ENCODE measurements at regions not wholly inside any gene's neighbourhood (a gene's known extent, or its start where the extent isn't known, plus 50 kb on each side); places are given as distances from the start of the nearest gene placed in this dataset.
"Not testable (repeated sequence)": the region's sequence is repeated elsewhere in the genome, so short reads cannot be mapped to it uniquely, and the experiment has no call there.

DNA sequence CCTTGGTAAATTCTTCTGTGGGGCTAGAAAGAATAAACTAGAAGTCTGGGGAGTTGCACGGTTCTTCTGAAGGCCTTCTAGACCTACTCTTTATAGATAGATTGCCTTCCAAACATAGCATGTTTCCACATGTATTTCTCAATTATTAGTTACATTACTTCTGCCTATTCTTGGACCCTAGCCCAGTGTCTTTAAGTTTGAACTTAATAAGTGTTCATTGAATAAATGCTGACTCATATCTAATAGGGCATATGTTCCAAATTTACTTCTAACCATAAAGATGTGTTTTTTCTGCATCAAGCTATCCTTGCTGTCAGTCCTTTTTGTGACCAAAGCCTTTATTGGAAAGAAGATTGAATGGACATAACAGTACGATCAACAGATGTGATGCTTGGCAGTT is 503.6 kb upstream of the ZFP42 start:
- no peak for DNase-seq (ENCODE audit: low spot score)

DNA sequence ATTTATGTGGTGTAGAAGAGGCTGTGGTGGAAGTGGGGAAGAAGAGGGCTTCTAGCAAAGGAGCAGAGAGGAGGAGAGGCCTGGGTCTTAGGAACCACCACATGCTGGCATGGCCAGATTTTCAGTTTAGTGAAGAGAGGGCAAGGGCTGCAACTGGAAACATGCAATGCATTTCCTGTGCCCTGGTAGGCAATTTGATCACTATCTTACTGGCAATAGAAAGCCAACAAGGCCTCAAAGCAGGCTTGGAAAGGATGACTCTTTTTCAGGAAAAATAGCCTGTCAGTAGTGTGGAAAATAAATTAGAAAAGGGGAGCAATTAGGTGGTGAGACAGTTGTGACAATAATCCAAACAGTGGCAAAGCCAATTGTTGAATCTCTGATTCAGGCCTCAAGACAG is 501.9 kb upstream of the ZFP42 start:
- DNase-seq (ENCODE audit: low spot score), result no peak

DNA sequence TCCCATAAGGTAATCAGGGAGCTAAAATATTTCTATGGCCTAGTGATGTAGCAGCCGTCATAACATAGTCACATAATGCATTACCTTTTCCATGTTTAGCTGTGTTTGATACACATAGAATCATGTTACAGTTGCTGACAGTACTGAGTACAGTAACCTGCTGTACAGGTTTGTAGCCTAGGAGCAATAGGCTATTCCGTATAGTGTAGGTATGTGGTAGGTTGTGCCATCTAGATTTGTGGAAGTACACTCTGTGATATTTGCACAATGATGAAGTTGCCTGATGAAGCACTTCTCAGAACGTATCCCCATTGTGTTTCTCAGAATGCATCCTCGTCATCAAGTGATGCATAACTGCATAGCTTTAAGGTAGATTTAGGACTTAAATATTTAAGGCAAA is 495.6 kb upstream of the ZFP42 start:
- DNase-seq (ENCODE audit: low spot score), result no peak

DNA sequence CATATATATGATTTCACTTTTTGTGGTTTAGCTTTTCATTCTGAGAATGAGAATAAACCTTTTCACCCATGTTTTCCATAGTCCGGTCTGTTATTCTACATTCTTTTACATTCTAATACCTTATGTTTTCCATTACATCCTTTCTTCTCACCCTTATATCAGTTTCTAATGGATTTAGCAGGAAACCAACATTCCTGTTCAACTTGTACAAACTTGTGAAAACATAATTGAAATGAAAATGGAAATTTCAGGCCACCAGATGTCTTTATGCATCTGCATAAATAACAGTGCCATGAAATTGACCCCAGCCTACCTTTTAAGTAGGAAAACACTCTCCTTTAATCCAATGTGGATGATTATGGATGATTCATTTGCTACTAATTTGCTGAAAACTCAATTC is 494.8 kb upstream of the ZFP42 start:
- DNase-seq (ENCODE audit: low spot score), result no peak

DNA sequence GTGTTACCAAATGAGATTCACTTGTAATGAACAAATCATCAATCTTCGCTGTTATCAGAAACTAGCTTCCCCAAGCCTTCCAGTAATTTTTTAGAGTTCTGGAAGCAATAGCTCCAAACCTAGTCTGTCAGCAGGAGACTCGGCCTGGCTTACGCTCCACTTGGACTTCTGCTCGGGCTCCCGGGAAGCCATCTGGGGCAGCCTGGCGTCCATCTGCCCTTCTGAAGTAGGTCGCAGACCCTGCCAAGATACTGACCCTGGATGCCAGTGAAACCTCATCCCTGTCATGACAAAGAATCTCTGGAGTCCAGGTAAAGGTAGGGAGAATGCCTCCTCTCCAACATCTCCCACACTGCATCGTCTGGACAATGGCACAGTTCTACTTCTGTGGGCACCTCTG is 493.8 kb upstream of the ZFP42 start:
- DNase-seq (ENCODE audit: low spot score), result no peak

DNA sequence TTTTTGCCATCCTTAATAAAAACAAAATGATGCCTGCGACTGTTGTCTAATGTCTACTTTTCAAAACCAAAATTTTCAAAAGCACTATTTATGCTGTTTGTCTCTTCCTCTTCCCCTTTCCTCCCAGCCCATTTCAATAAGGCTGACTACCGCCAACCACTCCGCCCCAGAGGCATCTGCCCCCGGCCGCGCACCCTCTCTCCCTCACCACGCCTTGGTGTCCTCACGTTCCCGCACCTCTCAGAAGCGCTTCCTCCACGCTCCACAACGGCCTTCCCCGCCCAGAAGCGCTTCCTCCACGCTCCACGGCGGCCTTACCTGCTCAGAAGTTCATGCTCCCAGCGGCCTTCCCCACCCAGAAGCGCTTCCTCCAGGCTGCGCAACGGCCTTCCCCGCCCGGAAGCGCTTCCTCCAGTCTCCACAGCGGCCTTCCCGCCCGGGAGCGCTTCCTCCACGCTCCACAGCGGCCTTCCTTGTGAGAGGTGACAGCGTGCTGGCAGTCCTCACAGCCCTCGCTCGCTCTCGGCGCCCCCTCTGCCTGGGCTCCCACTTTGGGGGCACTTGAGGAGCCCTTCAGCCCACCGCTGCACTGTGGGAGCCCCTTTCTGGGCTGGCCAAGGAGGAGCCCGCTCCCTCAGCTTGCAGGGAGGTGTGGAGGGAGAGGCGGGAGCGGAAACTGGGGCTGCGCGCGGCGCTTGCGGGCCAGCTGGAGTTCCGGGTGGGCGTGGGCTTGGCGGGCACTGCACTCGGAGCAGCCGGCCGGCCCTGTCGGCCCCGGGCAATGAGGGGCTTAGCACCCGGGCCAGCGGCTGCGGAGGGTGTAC is 490.4 kb upstream of the ZFP42 start:
- no peak for DNase-seq (ENCODE audit: low spot score)

DNA sequence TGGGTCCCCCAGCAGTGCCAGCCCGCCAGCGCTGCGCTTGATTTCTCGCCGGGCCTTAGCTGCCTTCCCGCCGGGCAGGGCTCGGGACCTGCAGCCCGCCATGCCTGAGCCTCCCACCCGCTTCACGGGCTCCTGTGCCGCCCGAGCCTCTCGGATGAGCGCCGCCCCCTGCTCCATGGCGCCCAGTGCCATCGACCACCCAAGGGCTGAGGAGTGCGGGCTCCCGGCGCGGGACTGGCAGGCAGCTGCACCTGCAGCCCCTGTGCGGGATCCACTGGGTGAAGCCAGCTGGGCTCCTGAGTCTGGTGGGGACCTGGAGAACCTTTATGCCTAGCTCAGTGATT is 489.8 kb upstream of the ZFP42 start:
- DNase-seq (ENCODE audit: low spot score), result not testable (repeated sequence)

DNA sequence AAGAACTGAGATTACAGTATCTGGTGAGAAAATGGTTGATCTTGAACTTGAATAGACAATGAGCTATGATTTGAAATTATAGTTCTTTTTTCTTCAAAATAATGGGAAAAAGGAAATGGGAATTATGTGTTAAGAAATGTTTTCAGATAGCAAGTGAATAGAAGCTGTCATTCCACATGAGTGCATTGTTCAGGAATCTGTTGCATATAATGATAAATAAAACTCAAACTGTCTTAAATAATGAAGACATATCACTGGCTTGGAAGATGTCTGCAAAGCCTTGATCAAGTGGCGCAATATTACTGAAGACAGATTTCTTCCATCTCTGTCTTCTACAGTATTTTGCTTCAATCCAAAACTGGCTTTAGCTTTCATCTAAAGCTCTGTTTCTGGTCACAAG is 479.3 kb upstream of the ZFP42 start:
- DNase-seq (ENCODE audit: low spot score), result no peak

DNA sequence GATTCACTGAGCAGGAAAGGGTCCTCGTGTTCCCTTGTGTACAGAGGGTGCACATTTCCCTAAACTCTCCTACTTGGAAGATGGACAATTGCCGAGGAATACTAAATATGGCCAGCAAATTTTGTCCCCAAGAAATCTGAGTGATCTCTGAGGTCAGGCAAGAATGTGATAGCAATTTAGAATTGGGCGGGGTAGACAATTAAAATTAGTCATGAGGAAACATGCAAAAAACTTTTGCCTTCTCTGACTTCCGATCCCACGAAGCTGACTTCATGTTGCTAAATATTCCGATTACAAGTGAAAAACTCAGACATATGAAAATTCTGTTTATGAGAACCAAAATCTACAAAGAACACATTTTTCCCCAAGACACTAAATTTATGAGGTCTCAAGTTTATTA is 453.9 kb upstream of the ZFP42 start:
- DNase-seq (ENCODE audit: low spot score), result no peak

DNA sequence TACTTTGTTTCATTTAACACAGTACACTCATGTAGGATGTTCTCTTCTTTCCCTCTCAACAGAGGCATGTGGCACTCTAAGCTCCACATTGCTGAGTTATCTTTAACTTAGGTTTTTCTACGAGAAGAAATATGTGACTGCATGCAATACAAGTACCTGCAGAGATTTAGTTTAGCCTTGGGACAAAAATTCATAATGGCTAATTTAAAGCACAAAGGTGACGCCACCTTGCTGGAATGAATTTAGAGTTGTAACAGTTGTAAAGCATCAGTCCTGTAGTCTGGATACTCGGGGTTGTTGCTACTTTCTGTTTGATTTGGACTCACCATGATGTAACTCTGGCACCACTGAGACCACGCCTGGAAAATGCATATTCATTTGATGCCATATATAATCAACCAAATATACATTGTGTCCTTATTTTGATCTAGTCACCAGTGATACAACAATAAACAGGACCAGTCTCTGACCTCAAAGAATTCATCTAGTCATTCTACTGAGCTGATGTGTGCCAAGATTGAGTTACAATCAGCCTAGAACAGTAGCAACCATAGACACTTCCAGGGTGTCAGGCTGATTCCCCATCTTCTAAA is 451.0 kb upstream of the ZFP42 start:
- DNase-seq (ENCODE audit: low spot score), result no peak

DNA sequence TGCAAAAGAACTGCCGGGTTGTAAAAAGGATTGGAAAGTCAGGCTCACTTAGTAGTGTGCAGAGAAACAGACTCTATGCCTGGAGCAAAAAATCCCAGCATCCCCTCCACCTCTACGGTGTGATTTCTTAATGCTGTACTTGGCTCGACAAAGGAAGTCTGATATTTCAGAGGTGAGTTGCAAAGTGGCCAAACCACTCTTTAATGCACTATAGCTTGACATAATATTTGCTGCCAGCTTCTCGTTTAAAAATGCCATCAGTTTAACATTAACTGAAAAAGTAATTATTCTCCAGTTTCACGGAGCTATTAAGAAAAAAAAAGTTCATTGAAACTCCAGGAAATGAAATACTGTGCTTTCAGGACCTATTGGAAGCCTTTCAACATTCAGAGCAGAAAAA is 448.3 kb upstream of the ZFP42 start:
- no peak for DNase-seq (ENCODE audit: low spot score)

DNA sequence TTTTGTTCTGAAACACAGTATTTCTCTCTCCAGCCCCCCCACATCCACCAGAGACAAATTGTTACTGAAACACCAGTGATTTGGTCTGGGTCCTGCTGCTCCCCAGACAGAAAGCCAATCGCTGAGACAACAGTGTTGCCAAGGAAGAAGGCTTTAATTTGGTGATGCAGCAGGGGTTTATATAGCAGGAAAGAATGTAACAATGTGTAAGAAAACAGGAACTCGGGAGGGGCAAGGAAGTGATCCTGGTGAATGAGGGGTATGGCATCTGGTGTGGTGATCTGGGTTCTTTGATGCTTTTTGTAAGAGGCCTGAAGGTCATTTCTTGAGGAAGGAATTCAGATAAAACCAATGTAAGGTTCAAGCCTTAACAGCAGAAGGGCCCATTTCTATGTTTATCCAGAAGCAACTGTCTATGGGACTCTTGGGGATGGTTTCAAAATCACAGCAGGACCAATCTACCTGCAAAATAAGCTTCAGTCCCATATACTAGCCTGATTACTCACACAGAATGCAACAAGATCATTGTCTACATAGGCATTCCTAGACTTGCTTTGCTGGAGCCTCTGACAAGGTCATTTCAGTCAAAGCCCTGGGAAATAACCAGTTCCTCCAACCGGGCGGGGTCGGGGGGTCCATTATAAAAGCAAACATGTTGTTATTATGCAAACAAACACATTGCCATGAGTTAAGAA is 445.2 kb upstream of the ZFP42 start:
- no peak for DNase-seq (ENCODE audit: low spot score)

DNA sequence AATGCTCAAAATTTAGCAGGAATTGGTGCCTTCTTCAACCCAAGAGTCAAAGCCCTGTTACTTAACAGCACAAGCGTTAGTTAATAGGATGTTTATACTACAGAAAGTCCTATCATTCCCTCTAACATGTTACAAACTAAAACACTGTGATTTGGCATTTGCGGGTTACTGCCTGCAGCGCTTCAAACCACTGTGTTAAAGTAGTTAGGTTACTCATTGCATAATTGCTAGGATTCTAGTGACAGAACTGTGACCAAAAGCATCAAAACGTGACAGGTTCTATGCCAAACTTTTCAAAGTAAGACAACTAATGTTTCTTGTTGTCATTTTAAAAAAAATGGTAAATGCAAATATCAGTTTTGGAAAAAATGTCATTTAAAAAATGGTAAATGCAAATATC is 442.8 kb upstream of the ZFP42 start:
- DNase-seq (ENCODE audit: low spot score), result no peak

DNA sequence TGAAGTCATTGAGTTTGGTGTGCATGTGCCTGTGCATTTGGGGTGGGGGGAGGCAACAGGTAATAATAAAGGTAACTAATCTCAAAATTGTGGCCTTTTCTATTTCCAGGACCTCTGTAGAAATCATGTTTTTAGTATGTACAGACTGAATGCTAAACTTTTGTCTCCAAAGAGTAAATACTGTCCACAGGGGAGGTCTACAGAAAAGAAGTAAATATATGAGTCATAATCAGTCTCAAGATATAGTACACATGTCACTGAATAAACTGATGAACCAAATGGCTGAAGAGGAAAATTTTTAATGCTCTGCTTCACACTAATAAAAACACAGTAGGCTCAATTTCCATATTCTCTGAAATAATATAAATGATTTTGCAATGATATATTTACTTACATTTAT is 440.4 kb upstream of the ZFP42 start:
- no peak for DNase-seq (ENCODE audit: low spot score)

DNA sequence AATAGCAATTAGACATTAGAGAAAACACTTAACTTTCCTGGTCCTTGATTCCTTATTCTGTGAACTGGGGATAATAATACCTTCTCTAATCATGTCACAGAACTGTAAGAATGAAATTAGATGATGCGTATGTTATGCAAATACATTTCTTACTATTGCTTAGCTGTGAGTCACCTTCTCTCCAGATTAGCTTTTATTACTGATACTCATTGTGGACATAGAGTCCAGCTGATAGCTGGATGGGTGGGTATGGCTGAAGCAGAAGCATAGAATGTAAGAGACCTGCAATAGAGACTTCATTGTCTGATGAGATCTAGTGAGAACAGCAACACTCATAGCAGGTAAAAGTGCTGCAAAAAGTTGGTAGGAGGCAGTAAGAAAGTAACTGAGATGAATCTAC is 437.2 kb upstream of the ZFP42 start:
- DNase-seq (ENCODE audit: low spot score), result no peak

DNA sequence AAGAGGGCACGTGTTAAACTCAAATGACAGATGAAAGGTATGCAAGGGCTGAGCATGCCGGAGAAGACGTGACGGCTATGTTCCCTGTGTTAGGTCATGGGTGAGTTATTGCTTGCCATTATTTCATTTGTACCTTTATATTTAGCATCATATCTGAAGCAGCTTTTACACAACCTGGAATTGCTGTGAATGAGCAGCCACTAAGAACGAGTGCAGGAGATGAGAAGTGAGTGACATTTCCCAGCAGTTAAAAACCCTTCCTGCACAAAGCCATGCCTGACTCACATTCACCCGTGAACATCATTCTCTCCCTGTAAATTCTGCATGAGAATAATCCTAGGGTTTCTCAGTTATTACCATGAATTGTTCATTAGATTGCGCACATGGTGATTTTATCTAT is 433.2 kb upstream of the ZFP42 start:
- DNase-seq (ENCODE audit: low spot score), result no peak

DNA sequence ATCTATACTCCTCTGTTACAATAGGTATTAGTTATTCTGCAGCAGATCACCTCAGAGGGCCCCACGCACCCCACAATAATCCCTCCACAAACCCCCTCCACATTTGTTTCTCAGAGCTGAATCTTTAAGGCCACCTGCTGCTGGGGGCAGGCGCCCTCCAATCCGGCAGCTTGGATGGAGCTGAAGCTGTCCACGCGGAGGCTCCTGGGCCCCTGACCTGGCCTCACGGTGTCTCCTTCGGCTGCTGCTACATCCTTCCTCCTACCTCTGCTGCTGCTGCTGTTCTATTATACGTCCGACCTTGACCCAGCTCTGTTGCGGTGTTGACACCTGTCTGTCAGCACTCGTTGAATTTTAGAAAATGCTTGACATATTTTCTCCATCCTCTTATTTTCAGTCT is 430.2 kb upstream of the ZFP42 start:
- DNase-seq (ENCODE audit: low spot score), result no peak

DNA sequence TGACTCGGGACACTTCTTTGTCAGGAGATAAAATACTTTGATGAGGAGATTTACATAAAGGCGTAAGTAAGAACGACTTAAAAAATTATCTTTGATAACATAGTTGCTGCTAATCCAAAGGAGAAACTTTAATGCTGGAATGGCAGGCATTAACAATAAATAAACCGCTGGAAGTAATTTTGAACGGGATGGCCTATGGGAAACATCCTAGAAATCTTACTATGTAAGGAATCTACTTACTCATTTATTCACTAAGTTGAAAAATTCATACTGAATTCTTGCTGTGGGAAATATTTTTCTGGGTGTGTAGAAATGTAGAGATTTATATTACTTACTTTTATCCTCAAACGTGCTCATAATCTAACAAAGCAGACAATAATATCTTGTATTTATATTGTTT is 425.7 kb upstream of the ZFP42 start:
- DNase-seq (ENCODE audit: low spot score), result no peak

DNA sequence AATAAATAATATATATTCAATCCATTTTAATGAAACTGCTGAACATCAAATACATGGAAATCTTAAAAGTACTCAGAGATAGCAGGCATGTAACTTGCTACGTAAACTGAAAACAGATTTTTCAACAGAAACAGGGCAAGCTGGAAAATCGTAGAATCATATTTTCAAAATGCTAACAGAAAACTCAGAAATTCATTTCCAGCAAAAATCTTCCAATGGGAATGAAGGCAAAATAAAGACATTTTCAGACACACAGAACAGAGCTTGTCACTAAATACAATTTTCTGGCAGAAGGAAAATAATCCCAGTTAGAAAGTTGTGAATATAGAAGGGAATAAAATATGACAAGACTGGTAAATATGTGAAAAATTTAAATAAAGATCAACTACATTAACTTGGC is 419.9 kb upstream of the ZFP42 start:
- DNase-seq (ENCODE audit: low spot score), result no peak

DNA sequence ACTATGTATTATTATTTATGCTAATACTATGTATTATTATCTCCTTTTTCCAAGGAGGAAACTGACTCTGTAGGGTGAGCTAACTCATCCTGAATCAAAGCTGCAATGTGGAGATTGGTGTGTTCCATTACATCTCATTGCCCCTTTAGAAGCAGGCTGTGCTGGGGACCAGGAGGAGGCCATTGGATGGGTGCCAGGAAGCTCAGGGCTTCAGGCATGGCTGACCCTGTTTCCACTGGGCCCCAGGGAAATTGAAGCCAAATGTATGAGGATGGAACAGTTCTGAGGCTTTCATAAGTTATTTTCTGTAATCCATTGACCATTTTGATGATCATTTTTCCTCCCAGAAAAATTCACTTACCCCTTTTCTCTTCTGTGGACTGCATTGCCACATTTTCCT is 418.8 kb upstream of the ZFP42 start:
- no peak for DNase-seq (ENCODE audit: low spot score)

DNA sequence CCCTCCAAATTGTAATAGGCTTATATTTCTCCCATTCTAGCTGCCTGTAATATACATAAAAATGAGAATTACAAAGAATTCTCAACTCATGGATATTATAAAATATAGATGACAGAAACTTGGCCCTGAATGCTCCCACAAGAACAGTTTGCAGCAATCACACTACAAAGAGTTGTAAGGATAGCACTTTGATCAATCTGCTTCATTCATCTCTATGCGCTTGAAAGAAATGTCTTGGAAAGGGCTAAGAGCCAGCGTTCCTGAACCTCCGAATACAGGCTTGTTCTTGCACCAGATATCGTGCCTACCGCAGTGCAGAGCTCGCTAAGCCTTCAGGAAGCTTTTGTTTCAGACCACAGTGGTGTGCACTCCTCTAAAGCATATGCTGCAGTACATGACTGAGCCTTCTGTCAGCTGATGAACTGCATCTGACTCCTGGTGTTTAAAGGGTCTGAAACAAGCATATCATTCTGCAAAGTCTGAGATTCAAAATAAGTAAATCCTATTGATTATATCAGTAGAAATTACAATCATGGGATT is 417.6 kb upstream of the ZFP42 start:
- DNase-seq (ENCODE audit: low spot score), result no peak

DNA sequence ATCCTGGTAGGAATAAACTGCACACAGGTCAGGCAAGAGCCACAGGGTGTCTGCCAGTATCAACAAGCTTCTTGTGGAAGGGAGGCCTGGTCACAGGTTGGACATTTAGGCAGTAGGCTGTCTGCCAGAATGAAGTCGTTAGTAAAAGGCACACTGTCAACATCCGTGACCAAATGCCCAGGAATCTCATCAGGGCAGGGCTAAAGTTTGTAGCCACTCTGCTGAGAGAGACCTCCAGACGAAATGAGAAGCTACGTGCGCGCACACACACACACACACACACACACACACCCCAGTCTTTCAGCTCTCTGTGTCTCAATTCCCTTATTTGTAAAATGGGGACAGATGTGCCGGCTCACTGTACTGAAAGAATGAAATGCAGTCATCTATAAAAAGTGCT is 408.7 kb upstream of the ZFP42 start:
- no peak for DNase-seq (ENCODE audit: low spot score)

DNA sequence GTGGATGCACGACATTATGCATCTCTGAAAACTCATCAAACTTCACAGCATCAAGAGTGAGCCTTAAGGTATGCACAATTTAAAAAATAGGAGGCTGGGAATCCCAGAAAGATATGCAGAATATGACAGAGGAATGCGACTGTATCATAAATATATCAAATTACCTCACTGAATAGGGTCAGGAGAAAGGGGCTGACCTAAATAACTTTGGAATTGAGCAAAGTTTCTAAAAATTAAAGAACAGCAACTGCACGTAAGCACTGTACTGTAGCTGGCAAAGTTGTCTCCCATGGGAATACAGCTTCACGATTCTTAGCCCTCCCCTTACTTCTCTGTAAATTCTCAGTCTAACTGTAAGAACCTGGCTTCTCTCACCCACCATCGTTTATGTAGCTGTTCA is 397.4 kb upstream of the ZFP42 start:
- no peak for DNase-seq (ENCODE audit: low spot score)

All from germinal center (tissue), 1 donor.